ENCODE measurements at regions not wholly inside any gene's neighbourhood (a gene's known extent, or its start where the extent isn't known, plus 50 kb on each side); places are given as distances from the start of the nearest gene placed in this dataset.

DNA sequence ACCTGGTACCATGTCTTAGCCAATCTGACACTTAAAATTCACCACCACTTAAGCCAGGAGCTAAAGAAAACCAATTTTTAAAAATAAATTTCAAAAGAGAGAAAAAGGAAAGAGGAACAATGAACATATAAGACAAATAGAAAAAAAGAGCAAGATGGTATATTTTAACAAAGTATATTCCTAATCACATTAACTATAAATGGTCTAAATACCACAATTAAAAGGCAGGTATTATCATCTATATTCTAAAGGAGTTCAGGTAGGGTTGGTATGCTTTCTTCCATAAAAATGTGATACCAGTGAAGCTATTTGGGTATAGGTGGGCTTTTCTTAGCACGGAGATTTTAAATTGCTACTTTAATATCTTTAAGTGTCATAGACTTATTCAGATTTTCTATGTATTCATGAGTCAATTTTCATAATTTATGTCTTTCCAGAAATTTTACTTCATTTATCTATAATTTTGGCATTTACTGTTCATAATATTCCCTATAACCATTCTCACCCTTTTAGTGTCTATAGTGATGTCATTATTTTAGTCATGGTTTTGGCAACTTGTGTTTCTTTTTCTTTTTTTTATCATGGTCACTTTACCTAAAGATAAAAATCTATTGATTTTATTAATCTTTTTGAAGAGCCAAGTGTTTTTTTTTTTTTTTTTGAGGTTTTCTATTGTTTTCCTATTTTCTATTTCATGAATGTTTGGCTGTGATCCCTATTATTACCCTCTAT, 56.5 kb upstream of the IGLL5 start:
- TF ChIP-seq CTCF (IDR thresholded peaks at IDR 0.05) (no peak), POLR2A (IDR thresholded peaks at IDR 0.05) (no peak)
